Peyer's patch (tissue), 4 donors: ENCODE measurements at regions not wholly inside any gene's neighbourhood (a gene's known extent, or its start where the extent isn't known, plus 50 kb on each side); places are given as distances from the start of the nearest gene placed in this dataset.

Experiments used
- DNase-seq, 3 donors: peaks; one replicate each; pipeline ENCODE4 v3.0.0-alpha.2; 2017 to 2019
- H3K27ac ChIP-seq, 4 donors: fragments of 200-600 bp; sonication (generic); one replicate each; pipeline ENCODE4 v1.5.1; 2016 to 2019
- H3K27me3 ChIP-seq, 2 donors: fragments of 200-600 bp; sonication (generic); one replicate each; pipeline ENCODE4 v1.5.1; 2019
- H3K36me3 ChIP-seq, 3 donors: fragments of 200-600 bp; sonication (generic); one replicate each; pipeline ENCODE4 v1.5.1; 2016 to 2019
- H3K4me1 ChIP-seq, 4 donors: fragments of 200-600 bp; sonication (generic); one replicate each; pipeline ENCODE4 v1.5.1; 2016 to 2019
- H3K4me3 ChIP-seq, 4 donors: fragments of 200-600 bp; sonication (generic); 1 replicate in 3 of 4; 2 replicates in 1 of 4; pipeline ENCODE4 v1.5.1; 2016 to 2019; ENCODE audit warnings: mild to moderate bottlenecking in 1 of 4
- H3K9me3 ChIP-seq, 4 donors: fragments of 200-600 bp; sonication (generic); one replicate each; pipeline ENCODE4 v1.5.1; 2016 to 2019; ENCODE audit warnings: mild to moderate bottlenecking in 1 of 4
- CTCF ChIP-seq, 6 experiments: fragments of 450-650 bp in 4 of 6; fragments of 200-600 bp in 2 of 6; sonication (generic) in 1 of 6; IDR thresholded peaks; one replicate each; pipeline ENCODE4 v1.5.1; 2017 to 2019; ENCODE audit warnings: antibody characterized with exemption in 6 of 6, mild to moderate bottlenecking in 3 of 6, moderate library complexity in 1 of 6
- POLR2A ChIP-seq, 2 donors: fragments of 450-650 bp; IDR thresholded peaks; one replicate each; pipeline ENCODE4 v1.5.1; 2017; ENCODE audit warnings: antibody characterized with exemption in 2 of 2, mild to moderate bottlenecking in 2 of 2, moderate library complexity in 2 of 2

- Histone ChIP-seq H3K36me3 (no peaks in the 10 kb centered on the region), H3K4me3 (no peak overlapping the region), H3K27me3 (no peaks in the 10 kb centered on the region), H3K27ac (no peak overlapping the region), H3K4me1 (no peaks in the 10 kb centered on the region), H3K9me3 (no peaks in the 10 kb centered on the region)
- DNase-seq, result no peak
- TF ChIP-seq CTCF (IDR thresholded peaks at IDR 0.05) (no peak), POLR2A (IDR thresholded peaks at IDR 0.05) (no peak)
Measured at GRCh38 chr14:99015833-99016232, 256.2 kb downstream of the BCL11B start.

GRCh38 chr14:99023371-99023770 lies 248.6 kb downstream of the BCL11B start:
- no peak for TF ChIP-seq CTCF (IDR thresholded peaks at IDR 0.05)
- no peaks in the 10 kb centered on the region for H3K9me3 ChIP-seq
- DNase-seq, result no peak
- no peak overlapping the region for H3K4me3 ChIP-seq
- no peaks in the 10 kb centered on the region for H3K4me1 ChIP-seq
- no peaks in the 10 kb centered on the region for H3K27me3 ChIP-seq
- H3K36me3 ChIP-seq, result no peaks in the 10 kb centered on the region
- no peak overlapping the region for H3K27ac ChIP-seq

- no peaks in the 10 kb centered on the region for H3K36me3 ChIP-seq
- no peaks in the 10 kb centered on the region for H3K4me1 ChIP-seq
- H3K4me3 ChIP-seq, result no peak overlapping the region
- no peaks in the 10 kb centered on the region for H3K9me3 ChIP-seq
- H3K27ac ChIP-seq, result no peak overlapping the region
- no peak for TF ChIP-seq POLR2A (IDR thresholded peaks at IDR 0.05)
- TF ChIP-seq CTCF (IDR thresholded peaks at IDR 0.05), result no peak
- no peak for DNase-seq
- no peaks in the 10 kb centered on the region for H3K27me3 ChIP-seq
Measured at GRCh38 chr14:99024926-99025325, 247.1 kb downstream of the BCL11B start.

GRCh38 chr14:99025418-99025817 lies 246.6 kb downstream of the BCL11B start:
- Histone ChIP-seq H3K27me3 (no peaks in the 10 kb centered on the region), H3K9me3 (no peaks in the 10 kb centered on the region), H3K4me1 (no peaks in the 10 kb centered on the region), H3K4me3 (no peak overlapping the region), H3K27ac (no peak overlapping the region), H3K36me3 (no peaks in the 10 kb centered on the region)
- TF ChIP-seq CTCF (IDR thresholded peaks at IDR 0.05) (no peak), POLR2A (IDR thresholded peaks at IDR 0.05) (no peak)
- no peak for DNase-seq

GRCh38 chr14:99026471-99026870 lies 245.5 kb downstream of the BCL11B start:
- Histone ChIP-seq H3K4me3 (no peak overlapping the region), H3K27ac (no peak overlapping the region), H3K9me3 (no peaks in the 10 kb centered on the region), H3K4me1 (no peaks in the 10 kb centered on the region), H3K36me3 (no peaks in the 10 kb centered on the region), H3K27me3 (no peaks in the 10 kb centered on the region)
- TF ChIP-seq CTCF (IDR thresholded peaks at IDR 0.05), result no peak
- no peak for TF ChIP-seq POLR2A (IDR thresholded peaks at IDR 0.05)
- no peak for DNase-seq

GRCh38 chr14:99028041-99028440 lies 244.0 kb downstream of the BCL11B start:
- H3K27ac ChIP-seq, result no peak overlapping the region
- H3K4me3 ChIP-seq, result no peak overlapping the region
- DNase-seq, result no peak
- H3K9me3 ChIP-seq, result no peaks in the 10 kb centered on the region
- no peak for TF ChIP-seq CTCF (IDR thresholded peaks at IDR 0.05)
- H3K27me3 ChIP-seq, result no peaks in the 10 kb centered on the region
- H3K4me1 ChIP-seq, result no peaks in the 10 kb centered on the region
- H3K36me3 ChIP-seq, result no peaks in the 10 kb centered on the region
